Endothelial cell of umbilical vein (primary cell): ENCODE measurements at regions not wholly inside any gene's neighbourhood (a gene's known extent, or its start where the extent isn't known, plus 50 kb on each side); places are given as distances from the start of the nearest gene placed in this dataset.

Source experiments
- BruUV-seq: library from RNA; stranded (reverse); fragments of 400-500 nt; replicated peaks from 2 replicates; lab custom pipeline; 2021; lab: Mats Ljungman, UMichigan
- CTCF ChIA-PET: fragments of 300-600, 350-600 bp; sonication (Branson Sonifier 250); formaldehyde crosslinking; loops from one replicate; lab custom pipeline; 2021; ENCODE audit warnings: antibody characterized with exemption, inconsistent platforms; lab: Charles Lee
- POLR2A ChIA-PET: fragments of 300-600, 350-600 bp; sonication (Branson Sonifier 250); formaldehyde crosslinking; loops from one replicate; lab custom pipeline; 2021; ENCODE audit warnings: antibody characterized with exemption, inconsistent platforms; lab: Charles Lee
- DNase-seq: peaks from one replicate; pipeline ENCODE4 v3.0.0-alpha.2; 2011; ENCODE audit warnings: low read depth, low spot score
- FAIRE-seq: peaks from 2 replicates; lab custom pipeline; 2011; peaks lifted over from hg19 to GRCh38; lab: Jason Lieb, UNC
- H2AFZ ChIP-seq: 2 replicates; pipeline ENCODE4 v1.6.0; 2012; ENCODE audit warnings: low read depth, low read length, control low read depth, inconsistent platforms
- H3K27ac ChIP-seq: 2 replicates; pipeline ENCODE4 v1.5.1; 2011; ENCODE audit warnings: low read depth, mild to moderate bottlenecking, control low read depth, low read length, moderate library complexity; ENCODE audit not compliant: insufficient read depth
- H3K27me3 ChIP-seq, 2 experiments: 2 replicates each; pipeline versions ENCODE4 v1.6.0 to v1.6.1; 2011; ENCODE audit warnings: low read length in 2 of 2, mixed read lengths in 1 of 2; ENCODE audit not compliant: control insufficient read depth in 2 of 2, insufficient read depth in 2 of 2
- H3K36me3 ChIP-seq, 2 experiments: 2 replicates in 1 of 2; 3 replicates in 1 of 2; pipeline ENCODE4 v1.5.1; 2011; ENCODE audit warnings: low read length in 2 of 2, mild to moderate bottlenecking in 1 of 2, moderate library complexity in 1 of 2; ENCODE audit not compliant: control insufficient read depth in 2 of 2, insufficient read depth in 2 of 2; ENCODE audit errors: extremely low read depth in 1 of 2
- H3K4me1 ChIP-seq: 3 replicates; pipeline ENCODE4 v1.5.1; 2011; ENCODE audit warnings: mild to moderate bottlenecking, low read length; ENCODE audit not compliant: control insufficient read depth, insufficient read depth; ENCODE audit errors: extremely low read depth
- H3K4me2 ChIP-seq: 2 replicates; pipeline ENCODE4 v1.6.1; 2011; ENCODE audit warnings: low read length, control low read depth, mixed read lengths; ENCODE audit not compliant: insufficient read depth
- H3K4me3 ChIP-seq, 3 experiments: fragments of 200-600 bp in 1 of 3; sonication (generic), shearing (Covaris generic) in 1 of 3; replicated peaks in 1 of 3; 2 replicates each; pipeline ENCODE4 v1.5.1; 2011 to 2016; ENCODE audit warnings: control low read depth in 3 of 3, low read length in 3 of 3, mild to moderate bottlenecking in 2 of 3, inconsistent platforms in 1 of 3, low read depth in 1 of 3, moderate library complexity in 1 of 3; ENCODE audit not compliant: insufficient read depth in 1 of 3
- H3K79me2 ChIP-seq: 2 replicates; pipeline ENCODE4 v1.6.0; 2012; ENCODE audit warnings: low read length, inconsistent platforms; ENCODE audit not compliant: control insufficient read depth, insufficient read depth
- H3K9ac ChIP-seq: replicated peaks from 2 replicates; pipeline ENCODE3; 2011; ENCODE audit warnings: low read length, control low read depth; ENCODE audit not compliant: insufficient read depth; ENCODE audit errors: extremely low read depth
- H3K9me1 ChIP-seq: replicated peaks from 3 replicates; pipeline ENCODE4 v1.6.0; 2011; ENCODE audit warnings: mild to moderate bottlenecking, low read length; ENCODE audit not compliant: control insufficient read depth, insufficient read depth; ENCODE audit errors: extremely low read depth
- H3K9me3 ChIP-seq: replicated peaks from 2 replicates; pipeline ENCODE4 v1.5.1; 2012; ENCODE audit warnings: low read length, inconsistent platforms; ENCODE audit not compliant: control insufficient read depth, insufficient read depth
- H4K20me1 ChIP-seq: replicated peaks from 2 replicates; pipeline ENCODE3; 2011; ENCODE audit warnings: mild to moderate bottlenecking, low read length; ENCODE audit not compliant: control insufficient read depth, insufficient read depth; ENCODE audit errors: extremely low read depth
- FOS ChIP-seq: IDR thresholded peaks from 2 replicates; pipeline ENCODE4 v1.6.1; 2011; ENCODE audit warnings: mild to moderate bottlenecking, low read length, moderate library complexity, borderline replicate concordance; ENCODE audit not compliant: insufficient read depth
- GATA2 ChIP-seq: IDR thresholded peaks from 2 replicates; pipeline ENCODE4 v1.7.0; 2011; ENCODE audit warnings: low read depth, mild to moderate bottlenecking, moderate library complexity, mixed read lengths, low read length; ENCODE audit not compliant: insufficient read length, insufficient read depth
- POLR2A ChIP-seq: IDR thresholded peaks from 2 replicates; pipeline ENCODE4 v1.6.1; 2012; ENCODE audit warnings: low read depth, mild to moderate bottlenecking, control low read depth, low read length
- POLR2AphosphoS5 ChIP-seq: IDR thresholded peaks from 2 replicates; pipeline ENCODE4 v1.6.1; 2012; ENCODE audit warnings: low read depth, mild to moderate bottlenecking, control low read depth, low read length, moderate library complexity; ENCODE audit not compliant: insufficient read depth
- dilution Hi-C: fragments of 300-500 bp; cut with MboI; formaldehyde crosslinking; loops from one replicate; pipeline ENCODE4 v1.15.0; 2019; ENCODE audit warnings: low sequenced_read_pairs; ENCODE audit not compliant: extremely low pct_ligation_motif_present
- intact Hi-C: fragments of 100-400 bp; cut with micrococcal nuclease; formaldehyde crosslinking; loops from one replicate; pipeline ENCODE4 v1.10.0; 2022
- TF ChIP-seq, protein P1 (sequence below): IDR thresholded peaks from 2 replicates; pipeline ENCODE4 v1.6.1; 2011; ENCODE audit not compliant: insufficient read depth, insufficient read length
- TF ChIP-seq, protein P2 (sequence below), 2 donors: IDR thresholded peaks; 1 replicate in 1 of 2; 2 replicates in 1 of 2; pipeline ENCODE4 v1.5.1; 2011; ENCODE audit warnings: low read length in 2 of 2, mild to moderate bottlenecking in 2 of 2, moderate library complexity in 2 of 2, control low read depth in 1 of 2, inconsistent platforms in 1 of 2, low read depth in 1 of 2; ENCODE audit not compliant: insufficient read depth in 1 of 2; ENCODE audit errors: extremely low read depth in 1 of 2

DNA sequence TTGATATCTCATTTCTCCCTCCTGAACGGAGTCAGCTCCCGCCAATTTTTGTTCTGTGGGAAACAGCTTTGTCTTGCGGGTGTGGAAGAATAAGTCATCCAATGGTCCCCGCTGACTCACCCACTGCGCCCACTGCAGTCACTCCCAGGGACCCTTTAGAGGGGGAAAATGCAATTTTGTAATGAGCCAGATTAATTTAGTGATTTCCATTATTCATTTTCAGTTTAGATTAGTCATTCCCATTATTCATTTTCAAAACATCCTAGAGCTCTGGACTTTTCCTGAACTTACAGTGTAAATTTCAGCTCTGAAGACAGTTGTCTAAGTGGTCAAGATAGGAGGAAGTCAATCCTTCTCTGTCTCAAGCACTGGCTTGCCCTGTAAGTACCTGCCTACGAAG is 154.9 kb upstream of the TMEM72 start:
- FAIRE-seq: peak; percentile 62
- Histone ChIP-seq H2AFZ (no peak overlapping the region), H3K9ac (no peak overlapping the region), H3K4me3 (no peak overlapping the region), H3K79me2 (no peaks in the 10 kb centered on the region), H4K20me1 (no peaks in the 10 kb centered on the region), H3K9me1 (no peaks in the 10 kb centered on the region), H3K36me3 (no peaks in the 10 kb centered on the region), H3K4me1 (peaks cover 20% of the 10 kb centered on the region), H3K4me2 (no peak overlapping the region), H3K27me3 (peaks cover 0 to 2% of the 10 kb centered on the region in 2 experiments), H3K9me3 (no peaks in the 10 kb centered on the region), H3K27ac (no peak overlapping the region)
- dilution Hi-C loops: no loop called here
- DNase-seq: peak; percentile 55
- TF ChIP-seq FOS (peak; percentile 92), GATA2 (peak; percentile 36), POLR2A (no peak), POLR2AphosphoS5 (no peak)
- TF ChIP-seq, protein P1, sequence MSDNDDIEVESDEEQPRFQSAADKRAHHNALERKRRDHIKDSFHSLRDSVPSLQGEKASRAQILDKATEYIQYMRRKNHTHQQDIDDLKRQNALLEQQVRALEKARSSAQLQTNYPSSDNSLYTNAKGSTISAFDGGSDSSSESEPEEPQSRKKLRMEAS: no peak
- ChIA-PET CTCF (no interaction called here), POLR2A (no interaction called here)
- intact Hi-C loops: no loop called here
- BruUV-seq: no TSS peak

DNA sequence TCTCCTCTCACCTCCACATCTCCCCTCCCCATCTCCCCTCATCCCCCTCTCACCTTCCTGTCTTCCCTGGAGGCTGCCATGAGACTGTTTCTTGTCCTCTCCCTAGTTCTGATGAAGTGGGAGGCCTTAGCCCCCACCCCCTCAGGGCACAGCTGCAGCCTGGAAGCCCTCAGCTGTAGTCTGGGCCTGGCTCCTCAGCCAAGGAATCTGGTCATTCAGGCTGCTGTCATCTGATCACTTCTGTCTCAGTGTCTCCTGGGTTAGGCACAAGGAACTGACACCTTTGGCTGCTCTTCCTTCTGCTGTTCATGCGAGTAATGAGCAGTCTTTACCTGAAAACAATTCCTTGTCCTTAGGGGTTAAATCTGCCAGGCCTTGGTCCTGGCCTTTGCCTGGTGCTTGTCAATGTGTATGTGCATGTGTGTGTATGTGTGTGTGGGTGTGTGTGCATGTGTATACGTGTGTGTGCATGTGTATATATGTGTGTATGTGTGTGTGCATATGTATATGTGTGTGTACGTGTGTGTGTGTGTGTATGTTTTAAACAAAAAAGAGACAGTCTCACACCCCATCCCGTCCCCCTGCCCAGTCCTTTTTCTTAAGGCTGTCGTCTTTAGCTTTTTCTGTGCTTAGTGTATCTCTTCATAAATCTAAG is 153.5 kb upstream of the TMEM72 start:
- ChIA-PET POLR2A (no interaction called here), CTCF (no interaction called here)
- no peak overlapping the region for H2AFZ ChIP-seq
- peaks cover 15% of the 10 kb centered on the region for H3K4me1 ChIP-seq
- no peak overlapping the region for H3K4me3 ChIP-seq
- H3K9me3 ChIP-seq: no peaks in the 10 kb centered on the region
- H3K27ac ChIP-seq: no peak overlapping the region
- no peaks in the 10 kb centered on the region for H3K36me3 ChIP-seq
- dilution Hi-C loops: no loop called here
- intact Hi-C loops: no loop called here
- peaks cover 0 to 2% of the 10 kb centered on the region in 2 experiments for H3K27me3 ChIP-seq
- H3K4me2 ChIP-seq: no peak overlapping the region
- H3K9me1 ChIP-seq: no peaks in the 10 kb centered on the region
- TF ChIP-seq, protein P2, sequence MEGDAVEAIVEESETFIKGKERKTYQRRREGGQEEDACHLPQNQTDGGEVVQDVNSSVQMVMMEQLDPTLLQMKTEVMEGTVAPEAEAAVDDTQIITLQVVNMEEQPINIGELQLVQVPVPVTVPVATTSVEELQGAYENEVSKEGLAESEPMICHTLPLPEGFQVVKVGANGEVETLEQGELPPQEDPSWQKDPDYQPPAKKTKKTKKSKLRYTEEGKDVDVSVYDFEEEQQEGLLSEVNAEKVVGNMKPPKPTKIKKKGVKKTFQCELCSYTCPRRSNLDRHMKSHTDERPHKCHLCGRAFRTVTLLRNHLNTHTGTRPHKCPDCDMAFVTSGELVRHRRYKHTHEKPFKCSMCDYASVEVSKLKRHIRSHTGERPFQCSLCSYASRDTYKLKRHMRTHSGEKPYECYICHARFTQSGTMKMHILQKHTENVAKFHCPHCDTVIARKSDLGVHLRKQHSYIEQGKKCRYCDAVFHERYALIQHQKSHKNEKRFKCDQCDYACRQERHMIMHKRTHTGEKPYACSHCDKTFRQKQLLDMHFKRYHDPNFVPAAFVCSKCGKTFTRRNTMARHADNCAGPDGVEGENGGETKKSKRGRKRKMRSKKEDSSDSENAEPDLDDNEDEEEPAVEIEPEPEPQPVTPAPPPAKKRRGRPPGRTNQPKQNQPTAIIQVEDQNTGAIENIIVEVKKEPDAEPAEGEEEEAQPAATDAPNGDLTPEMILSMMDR (IDR thresholded peaks at IDR 0.05; ENCODE audit: extremely low read depth in 1 of 2, insufficient read depth in 1 of 2, low read depth in 1 of 2, low read length in 2 of 2): no peak
- no peaks in the 10 kb centered on the region for H4K20me1 ChIP-seq
- H3K9ac ChIP-seq: no peak overlapping the region
- no peaks in the 10 kb centered on the region for H3K79me2 ChIP-seq
- FAIRE-seq (no peak), DNase-seq (no peak)
- BruUV-seq: no TSS peak
